HTR-8/SVneo (cell line): ENCODE measurements at regions not wholly inside any gene's neighbourhood (a gene's known extent, or its start where the extent isn't known, plus 50 kb on each side); places are given as distances from the start of the nearest gene placed in this dataset.

Experiments used
- DNase-seq: peaks from one replicate; pipeline ENCODE4 v3.0.0; 2011; ENCODE audit warnings: low spot score, mixed read lengths; ENCODE audit not compliant: insufficient read length
- FAIRE-seq: peaks from 2 replicates; lab custom pipeline; 2011; peaks lifted over from hg19 to GRCh38; lab: Jason Lieb, UNC

DNA sequence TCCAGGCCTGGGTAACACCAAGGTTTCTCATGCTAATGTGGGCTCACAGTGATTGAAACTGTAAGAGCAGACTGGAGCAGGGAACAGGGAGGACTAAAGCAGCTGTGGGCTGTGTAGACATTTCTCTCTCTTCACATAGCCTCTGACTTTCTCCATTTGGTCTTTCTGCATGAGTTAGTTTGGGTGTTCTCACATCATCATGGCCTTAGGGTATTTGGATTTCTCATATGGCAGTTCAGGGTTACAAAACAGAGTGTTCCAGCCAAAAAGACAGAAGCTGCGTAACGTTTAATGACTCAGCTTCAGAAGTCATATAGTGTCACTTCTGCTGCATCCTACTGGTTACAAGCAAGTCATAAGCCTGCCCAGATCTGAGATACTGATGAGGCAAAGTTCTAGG is 52.0 kb upstream of the OSBPL8 start:
- FAIRE-seq (no peak), DNase-seq (peak; percentile 15)

- no peak for DNase-seq
- FAIRE-seq: no peak
Observed at GRCh38 chr12:76614364-76614763, 54.8 kb upstream of the OSBPL8 start.

DNA sequence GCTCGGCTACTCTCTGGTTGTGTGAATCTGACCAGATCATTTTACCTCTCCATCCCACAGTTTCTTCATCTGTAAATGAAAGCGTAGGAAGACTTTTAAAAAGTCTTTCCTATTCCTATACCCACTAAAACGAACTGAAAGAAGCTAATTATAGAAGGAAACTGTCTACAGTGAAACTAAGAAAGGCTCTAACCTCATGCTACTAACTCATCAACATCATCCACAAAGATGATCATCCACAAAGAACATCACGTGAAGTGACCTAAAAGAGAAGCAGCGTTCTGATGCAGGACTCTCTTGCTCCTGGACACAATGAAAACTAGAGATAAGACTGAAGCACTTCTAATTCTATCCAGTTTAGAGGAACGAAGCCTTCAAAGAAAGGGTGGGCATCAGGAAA is 58.5 kb upstream of the OSBPL8 start:
- no peak for FAIRE-seq
- no peak for DNase-seq

- peak; percentile 58 for DNase-seq
- no peak for FAIRE-seq
Observed at GRCh38 chr12:76621582-76622024, 62.0 kb upstream of the OSBPL8 start.

GRCh38 chr12:76622351-76622750 is 62.8 kb upstream of the OSBPL8 start:
- no peak for FAIRE-seq
- DNase-seq: no peak

DNA sequence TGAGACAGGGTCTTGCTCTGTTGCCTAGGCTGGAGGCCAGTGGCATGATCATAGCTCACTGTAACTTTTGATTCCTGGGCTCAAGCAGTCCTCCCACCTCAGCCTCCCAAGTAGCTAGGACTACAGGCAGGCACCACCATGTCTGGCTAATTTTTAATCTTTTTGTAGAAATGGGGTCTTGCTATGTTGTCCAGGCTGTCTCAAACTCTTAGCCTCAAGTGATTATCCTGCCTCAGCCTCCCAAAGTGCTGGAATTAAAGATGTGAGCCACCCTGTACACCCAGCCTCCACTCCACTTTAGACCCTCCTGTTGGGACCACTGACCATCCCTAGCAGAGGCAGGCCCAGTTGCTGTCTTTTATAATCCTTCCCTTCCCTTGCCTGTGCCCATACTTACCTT is 63.3 kb upstream of the OSBPL8 start:
- no peak for FAIRE-seq
- no peak for DNase-seq

- DNase-seq (no peak), FAIRE-seq (no peak)
Observed at GRCh38 chr12:76623931-76624330, 64.4 kb upstream of the OSBPL8 start.

DNA sequence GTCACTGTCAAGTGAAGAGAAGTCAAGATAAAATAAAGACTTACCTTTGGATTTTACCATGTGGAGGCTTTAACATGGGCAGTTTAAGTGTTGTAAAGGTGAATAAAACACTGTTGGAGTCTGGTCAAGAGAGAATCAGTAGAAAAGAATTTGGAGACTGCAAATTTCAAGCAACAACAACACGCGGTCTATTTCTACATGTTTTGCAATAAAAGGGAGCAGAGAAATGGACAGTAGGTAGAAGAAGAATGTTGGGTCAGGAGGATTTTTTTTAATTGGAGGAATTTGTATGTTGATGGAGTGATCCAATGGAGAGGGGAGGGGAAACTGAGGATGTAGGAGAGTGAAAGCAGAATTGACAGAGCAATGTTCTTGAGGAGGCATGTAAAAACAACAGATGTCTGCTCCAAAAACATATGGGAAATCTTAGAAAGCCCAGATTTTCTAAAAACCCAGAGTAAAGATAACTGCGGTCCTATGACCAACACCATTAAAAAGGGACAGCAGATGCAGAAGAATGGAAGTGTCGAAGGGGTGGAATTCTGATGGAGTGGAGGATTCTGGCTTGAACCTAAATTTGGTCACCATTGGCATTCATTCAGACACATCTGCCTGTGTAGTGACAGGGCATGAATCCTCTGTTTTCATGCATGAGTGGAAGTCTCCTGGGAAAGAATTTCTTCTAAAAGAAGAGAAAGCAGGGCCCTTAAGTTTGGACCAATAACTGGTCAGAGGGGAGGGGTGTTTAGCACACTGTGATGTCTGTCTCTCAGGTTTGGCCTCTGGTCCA is 68.0 kb upstream of the OSBPL8 start:
- DNase-seq (no peak), FAIRE-seq (no peak)

- FAIRE-seq: no peak
- no peak for DNase-seq
Observed at GRCh38 chr12:76628745-76629144, 69.2 kb upstream of the OSBPL8 start.

- no peak for FAIRE-seq
- no peak for DNase-seq
Observed at GRCh38 chr12:76631741-76632140, 72.2 kb upstream of the OSBPL8 start.

- DNase-seq (no peak), FAIRE-seq (no peak)
Observed at GRCh38 chr12:76633415-76633814, 73.8 kb upstream of the OSBPL8 start.

DNA sequence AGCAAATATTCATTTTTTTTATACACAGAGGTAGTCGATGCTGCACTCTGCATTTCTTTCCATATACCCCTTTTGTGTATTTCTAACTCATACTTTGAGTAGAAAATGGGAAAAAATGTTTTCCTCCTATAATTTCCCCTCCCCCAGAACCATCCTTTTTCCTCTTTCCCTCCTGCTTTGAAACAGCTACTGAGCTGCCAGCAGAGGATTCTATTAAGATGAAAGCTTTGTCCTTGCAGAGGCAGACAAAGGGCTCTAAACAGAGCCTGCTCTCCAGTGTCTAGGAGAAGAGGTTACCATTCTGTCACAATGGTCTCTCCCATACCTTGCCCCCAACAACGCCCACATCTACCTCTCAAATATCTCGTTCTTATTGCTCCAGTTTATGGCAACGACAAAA is 74.6 kb upstream of the OSBPL8 start:
- FAIRE-seq (no peak), DNase-seq (no peak)

- FAIRE-seq (no peak), DNase-seq (no peak)
Observed at GRCh38 chr12:76636121-76636692, 76.6 kb upstream of the OSBPL8 start.

DNA sequence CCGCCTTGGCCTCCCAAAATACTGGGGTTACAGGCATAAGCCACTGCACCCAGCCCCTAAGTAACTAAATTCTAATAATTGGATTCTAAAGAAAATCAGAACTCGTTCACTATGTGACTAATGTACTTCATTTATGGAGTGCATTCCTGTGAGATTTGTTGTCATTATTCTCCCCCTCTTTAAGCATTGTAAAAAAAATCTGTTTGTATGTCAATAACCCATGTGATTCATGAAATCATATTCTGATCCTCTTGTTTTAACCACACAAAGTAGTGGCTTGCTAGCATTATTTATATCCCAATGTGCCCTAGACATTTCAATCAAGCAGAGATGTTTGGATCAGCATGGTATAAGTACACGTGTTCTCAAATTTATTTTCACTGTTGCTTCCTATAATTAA is 78.2 kb upstream of the OSBPL8 start:
- FAIRE-seq (no peak), DNase-seq (peak; percentile 43)

DNA sequence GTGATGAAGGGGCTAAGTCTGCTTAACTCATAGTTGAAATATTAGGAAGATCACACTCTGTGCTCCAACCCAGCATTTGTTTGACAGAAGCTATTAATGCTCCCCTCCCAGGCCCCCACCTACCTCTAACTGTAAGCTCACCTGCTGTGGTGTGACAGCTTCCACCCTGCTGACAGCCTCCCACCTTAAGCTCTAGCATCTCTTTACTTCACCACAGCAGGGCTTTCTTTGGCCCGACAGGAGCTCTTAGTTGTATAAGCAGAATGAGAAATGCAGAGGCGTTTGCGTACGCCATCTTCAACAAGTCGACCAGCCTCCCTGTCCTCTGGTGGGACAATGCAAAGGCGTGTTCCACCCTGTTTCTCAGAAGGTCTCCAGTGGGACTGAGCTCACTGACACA is 80.1 kb upstream of the OSBPL8 start:
- no peak for FAIRE-seq
- no peak for DNase-seq

- no peak for FAIRE-seq
- DNase-seq: no peak
Observed at GRCh38 chr12:76641073-76641472, 81.5 kb upstream of the OSBPL8 start.

DNA sequence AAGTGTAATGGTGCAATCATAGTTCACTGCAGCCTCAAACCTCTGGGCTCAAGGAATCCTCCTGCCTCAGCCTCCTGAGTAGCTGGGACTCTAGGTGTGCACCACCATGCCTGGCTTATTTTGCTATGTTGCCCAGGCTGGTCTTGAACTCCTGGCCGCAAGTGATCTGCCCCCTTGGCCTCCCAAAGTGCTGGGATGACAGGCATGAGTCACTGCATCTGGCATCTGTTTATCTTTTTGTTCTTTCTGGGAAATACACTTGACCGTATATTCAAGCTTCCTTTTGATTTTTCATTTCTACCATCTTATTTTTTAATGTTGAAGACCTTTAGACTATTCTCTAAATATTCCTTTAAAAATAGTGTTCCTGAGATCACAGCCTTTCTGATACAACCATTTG is 82.4 kb upstream of the OSBPL8 start:
- FAIRE-seq (no peak), DNase-seq (no peak)

DNA sequence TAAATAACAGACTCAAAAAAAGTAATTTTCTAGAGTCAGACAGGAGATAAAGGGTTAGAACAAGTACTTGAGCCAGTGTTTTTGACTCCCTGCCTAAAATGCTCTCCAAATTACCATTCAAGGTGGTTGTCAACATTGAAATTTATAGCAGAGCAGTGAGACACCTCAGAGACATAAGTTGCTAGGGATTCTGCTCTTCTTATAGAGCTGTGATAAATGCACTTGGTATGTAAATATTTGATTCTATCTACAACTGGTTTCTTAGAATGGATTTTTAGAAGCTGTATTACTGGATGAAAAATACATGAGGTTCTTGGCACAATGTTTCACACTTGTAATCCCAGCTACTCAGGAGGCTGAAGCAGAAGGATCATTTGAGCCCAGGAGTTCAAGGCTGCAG is 83.9 kb upstream of the OSBPL8 start:
- DNase-seq (no peak), FAIRE-seq (no peak)

GRCh38 chr12:76644950-76645349 is 85.4 kb upstream of the OSBPL8 start:
- no peak for DNase-seq
- FAIRE-seq: no peak

DNA sequence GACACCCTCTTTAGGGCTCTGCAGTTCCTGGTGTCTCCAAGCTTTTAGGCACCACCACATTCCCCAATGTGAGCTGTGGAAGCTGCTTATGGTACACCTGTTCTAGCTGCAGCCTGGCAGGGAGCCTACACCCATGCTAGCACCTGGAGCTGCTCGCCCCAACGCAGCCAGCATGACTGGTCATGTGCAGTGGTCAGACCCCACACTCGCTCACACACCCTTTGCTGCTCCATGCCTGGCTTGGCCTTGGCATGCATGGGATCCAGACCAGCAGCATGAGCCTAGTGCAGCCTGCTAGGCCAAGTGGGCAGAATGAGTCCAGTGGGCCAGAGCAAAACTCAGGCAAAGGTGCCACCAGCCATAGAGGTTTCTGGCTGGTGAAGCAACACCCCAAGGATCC is 86.4 kb upstream of the OSBPL8 start:
- peak; percentile 44 for FAIRE-seq
- no peak for DNase-seq

DNA sequence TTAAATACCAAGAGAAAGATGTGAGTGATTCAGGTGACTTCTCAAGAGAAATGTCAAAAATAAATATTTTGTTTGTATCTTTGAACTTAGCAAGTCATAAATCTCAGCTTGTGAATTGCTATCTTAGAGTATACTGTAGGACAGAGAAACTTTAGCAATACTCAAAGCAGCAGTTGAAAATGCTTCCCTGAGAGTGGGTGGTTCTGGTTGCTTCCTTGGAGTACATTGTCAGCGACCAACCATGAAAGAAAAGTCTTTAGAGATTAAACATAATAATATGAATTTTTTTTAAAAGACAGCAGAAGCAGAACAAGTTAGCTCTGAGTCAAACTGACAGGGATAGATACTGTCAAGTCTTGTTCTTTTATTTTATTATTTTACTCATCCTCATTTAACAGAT is 86.8 kb upstream of the OSBPL8 start:
- DNase-seq: no peak
- FAIRE-seq: no peak

GRCh38 chr12:76649099-76649498 is 89.5 kb upstream of the OSBPL8 start:
- DNase-seq: no peak
- no peak for FAIRE-seq
